A673 (cell line): ENCODE measurements at regions not wholly inside any gene's neighbourhood (a gene's known extent, or its start where the extent isn't known, plus 50 kb on each side); places are given as distances from the start of the nearest gene placed in this dataset.

ENCODE experiments used
- EZH2 ChIP-seq: fragments of 200-600 bp; sonication (generic); IDR thresholded peaks from 2 replicates; pipeline ENCODE4 v1.6.1; 2017; ENCODE audit warnings: borderline replicate concordance, low read depth, mild to moderate bottlenecking, mixed read lengths, antibody characterized with exemption, low read length; ENCODE audit not compliant: poor library complexity, severe bottlenecking
- TF ChIP-seq, protein P1 (sequence below): fragments of 300-800, 200-600 bp; sonication (generic); conservative IDR thresholded peaks from 2 replicates; pipeline ENCODE4 v1.5.1; 2017; ENCODE audit warnings: low read depth, mild to moderate bottlenecking, antibody characterized with exemption, low read length, moderate library complexity, mixed read lengths

DNA sequence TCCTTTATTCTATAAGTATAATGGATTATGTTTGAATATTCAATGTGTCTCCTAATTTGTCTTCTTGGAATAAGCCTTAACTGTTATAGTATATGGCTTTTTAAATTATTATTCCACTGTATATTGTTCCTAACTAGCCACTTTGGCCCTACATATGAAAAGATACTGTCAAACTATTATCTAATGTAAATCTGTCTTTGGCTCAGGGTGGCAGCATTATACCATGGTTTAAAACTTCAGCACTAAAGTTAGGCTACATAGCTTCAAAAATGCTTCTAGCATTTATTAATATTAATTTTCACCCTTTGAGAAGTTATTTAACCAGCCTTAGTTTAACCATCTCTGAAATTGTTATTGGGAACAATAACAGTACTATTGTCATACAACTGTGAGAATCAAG, 543.1 kb upstream of the MBL2 start:
- TF ChIP-seq, protein P1, sequence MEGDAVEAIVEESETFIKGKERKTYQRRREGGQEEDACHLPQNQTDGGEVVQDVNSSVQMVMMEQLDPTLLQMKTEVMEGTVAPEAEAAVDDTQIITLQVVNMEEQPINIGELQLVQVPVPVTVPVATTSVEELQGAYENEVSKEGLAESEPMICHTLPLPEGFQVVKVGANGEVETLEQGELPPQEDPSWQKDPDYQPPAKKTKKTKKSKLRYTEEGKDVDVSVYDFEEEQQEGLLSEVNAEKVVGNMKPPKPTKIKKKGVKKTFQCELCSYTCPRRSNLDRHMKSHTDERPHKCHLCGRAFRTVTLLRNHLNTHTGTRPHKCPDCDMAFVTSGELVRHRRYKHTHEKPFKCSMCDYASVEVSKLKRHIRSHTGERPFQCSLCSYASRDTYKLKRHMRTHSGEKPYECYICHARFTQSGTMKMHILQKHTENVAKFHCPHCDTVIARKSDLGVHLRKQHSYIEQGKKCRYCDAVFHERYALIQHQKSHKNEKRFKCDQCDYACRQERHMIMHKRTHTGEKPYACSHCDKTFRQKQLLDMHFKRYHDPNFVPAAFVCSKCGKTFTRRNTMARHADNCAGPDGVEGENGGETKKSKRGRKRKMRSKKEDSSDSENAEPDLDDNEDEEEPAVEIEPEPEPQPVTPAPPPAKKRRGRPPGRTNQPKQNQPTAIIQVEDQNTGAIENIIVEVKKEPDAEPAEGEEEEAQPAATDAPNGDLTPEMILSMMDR, result no peak
- TF ChIP-seq EZH2, result no peak
